Endothelial cell of umbilical vein (primary cell): ENCODE measurements at regions not wholly inside any gene's neighbourhood (a gene's known extent, or its start where the extent isn't known, plus 50 kb on each side); places are given as distances from the start of the nearest gene placed in this dataset.

Source experiments
- BruUV-seq: library from RNA; stranded (reverse); fragments of 400-500 nt; replicated peaks from 2 replicates; lab custom pipeline; 2021; lab: Mats Ljungman, UMichigan
- CTCF ChIA-PET: fragments of 300-600, 350-600 bp; sonication (Branson Sonifier 250); formaldehyde crosslinking; loops from one replicate; lab custom pipeline; 2021; ENCODE audit warnings: antibody characterized with exemption, inconsistent platforms; lab: Charles Lee
- POLR2A ChIA-PET: fragments of 300-600, 350-600 bp; sonication (Branson Sonifier 250); formaldehyde crosslinking; loops from one replicate; lab custom pipeline; 2021; ENCODE audit warnings: antibody characterized with exemption, inconsistent platforms; lab: Charles Lee
- DNase-seq: peaks from one replicate; pipeline ENCODE4 v3.0.0-alpha.2; 2011; ENCODE audit warnings: low read depth, low spot score
- FAIRE-seq: peaks from 2 replicates; lab custom pipeline; 2011; peaks lifted over from hg19 to GRCh38; lab: Jason Lieb, UNC
- H2AFZ ChIP-seq: 2 replicates; pipeline ENCODE4 v1.6.0; 2012; ENCODE audit warnings: low read depth, low read length, control low read depth, inconsistent platforms
- H3K27ac ChIP-seq: 2 replicates; pipeline ENCODE4 v1.5.1; 2011; ENCODE audit warnings: low read depth, mild to moderate bottlenecking, control low read depth, low read length, moderate library complexity; ENCODE audit not compliant: insufficient read depth
- H3K27me3 ChIP-seq, 2 experiments: 2 replicates each; pipeline versions ENCODE4 v1.6.0 to v1.6.1; 2011; ENCODE audit warnings: low read length in 2 of 2, mixed read lengths in 1 of 2; ENCODE audit not compliant: control insufficient read depth in 2 of 2, insufficient read depth in 2 of 2
- H3K36me3 ChIP-seq, 2 experiments: 2 replicates in 1 of 2; 3 replicates in 1 of 2; pipeline ENCODE4 v1.5.1; 2011; ENCODE audit warnings: low read length in 2 of 2, mild to moderate bottlenecking in 1 of 2, moderate library complexity in 1 of 2; ENCODE audit not compliant: control insufficient read depth in 2 of 2, insufficient read depth in 2 of 2; ENCODE audit errors: extremely low read depth in 1 of 2
- H3K4me1 ChIP-seq: 3 replicates; pipeline ENCODE4 v1.5.1; 2011; ENCODE audit warnings: mild to moderate bottlenecking, low read length; ENCODE audit not compliant: control insufficient read depth, insufficient read depth; ENCODE audit errors: extremely low read depth
- H3K4me2 ChIP-seq: 2 replicates; pipeline ENCODE4 v1.6.1; 2011; ENCODE audit warnings: low read length, control low read depth, mixed read lengths; ENCODE audit not compliant: insufficient read depth
- H3K4me3 ChIP-seq, 3 experiments: fragments of 200-600 bp in 1 of 3; sonication (generic), shearing (Covaris generic) in 1 of 3; replicated peaks in 1 of 3; 2 replicates each; pipeline ENCODE4 v1.5.1; 2011 to 2016; ENCODE audit warnings: control low read depth in 3 of 3, low read length in 3 of 3, mild to moderate bottlenecking in 2 of 3, inconsistent platforms in 1 of 3, low read depth in 1 of 3, moderate library complexity in 1 of 3; ENCODE audit not compliant: insufficient read depth in 1 of 3
- H3K79me2 ChIP-seq: 2 replicates; pipeline ENCODE4 v1.6.0; 2012; ENCODE audit warnings: low read length, inconsistent platforms; ENCODE audit not compliant: control insufficient read depth, insufficient read depth
- H3K9ac ChIP-seq: replicated peaks from 2 replicates; pipeline ENCODE3; 2011; ENCODE audit warnings: low read length, control low read depth; ENCODE audit not compliant: insufficient read depth; ENCODE audit errors: extremely low read depth
- H3K9me1 ChIP-seq: replicated peaks from 3 replicates; pipeline ENCODE4 v1.6.0; 2011; ENCODE audit warnings: mild to moderate bottlenecking, low read length; ENCODE audit not compliant: control insufficient read depth, insufficient read depth; ENCODE audit errors: extremely low read depth
- H3K9me3 ChIP-seq: replicated peaks from 2 replicates; pipeline ENCODE4 v1.5.1; 2012; ENCODE audit warnings: low read length, inconsistent platforms; ENCODE audit not compliant: control insufficient read depth, insufficient read depth
- H4K20me1 ChIP-seq: replicated peaks from 2 replicates; pipeline ENCODE3; 2011; ENCODE audit warnings: mild to moderate bottlenecking, low read length; ENCODE audit not compliant: control insufficient read depth, insufficient read depth; ENCODE audit errors: extremely low read depth
- EZH2 ChIP-seq: IDR thresholded peaks from 2 replicates; pipeline ENCODE4 v1.6.1; 2012; ENCODE audit warnings: borderline replicate concordance, low read depth, mild to moderate bottlenecking, moderate library complexity, low read length, inconsistent platforms; ENCODE audit not compliant: severe bottlenecking
- FOS ChIP-seq: IDR thresholded peaks from 2 replicates; pipeline ENCODE4 v1.6.1; 2011; ENCODE audit warnings: mild to moderate bottlenecking, low read length, moderate library complexity, borderline replicate concordance; ENCODE audit not compliant: insufficient read depth
- GATA2 ChIP-seq: IDR thresholded peaks from 2 replicates; pipeline ENCODE4 v1.7.0; 2011; ENCODE audit warnings: low read depth, mild to moderate bottlenecking, moderate library complexity, mixed read lengths, low read length; ENCODE audit not compliant: insufficient read length, insufficient read depth
- JUN ChIP-seq: IDR thresholded peaks from 2 replicates; pipeline ENCODE4 v1.6.1; 2011; ENCODE audit warnings: borderline replicate concordance, low read depth; ENCODE audit not compliant: insufficient read length, insufficient read depth
- MYC ChIP-seq: IDR thresholded peaks from one replicate; pipeline ENCODE4 v1.6.1; 2011; ENCODE audit warnings: mild to moderate bottlenecking, low read depth, low read length
- POLR2A ChIP-seq: IDR thresholded peaks from 2 replicates; pipeline ENCODE4 v1.6.1; 2012; ENCODE audit warnings: low read depth, mild to moderate bottlenecking, control low read depth, low read length
- POLR2AphosphoS5 ChIP-seq: IDR thresholded peaks from 2 replicates; pipeline ENCODE4 v1.6.1; 2012; ENCODE audit warnings: low read depth, mild to moderate bottlenecking, control low read depth, low read length, moderate library complexity; ENCODE audit not compliant: insufficient read depth
- dilution Hi-C: fragments of 300-500 bp; cut with MboI; formaldehyde crosslinking; loops from one replicate; pipeline ENCODE4 v1.15.0; 2019; ENCODE audit warnings: low sequenced_read_pairs; ENCODE audit not compliant: extremely low pct_ligation_motif_present
- intact Hi-C: fragments of 100-400 bp; cut with micrococcal nuclease; formaldehyde crosslinking; loops from one replicate; pipeline ENCODE4 v1.10.0; 2022
- TF ChIP-seq, protein P1 (sequence below), 2 donors: IDR thresholded peaks; 1 replicate in 1 of 2; 2 replicates in 1 of 2; pipeline ENCODE4 v1.5.1; 2011; ENCODE audit warnings: low read length in 2 of 2, mild to moderate bottlenecking in 2 of 2, moderate library complexity in 2 of 2, control low read depth in 1 of 2, inconsistent platforms in 1 of 2, low read depth in 1 of 2; ENCODE audit not compliant: insufficient read depth in 1 of 2; ENCODE audit errors: extremely low read depth in 1 of 2
- TF ChIP-seq, protein P2 (sequence below): IDR thresholded peaks from 2 replicates; pipeline ENCODE4 v1.6.1; 2011; ENCODE audit not compliant: insufficient read depth, insufficient read length

DNA sequence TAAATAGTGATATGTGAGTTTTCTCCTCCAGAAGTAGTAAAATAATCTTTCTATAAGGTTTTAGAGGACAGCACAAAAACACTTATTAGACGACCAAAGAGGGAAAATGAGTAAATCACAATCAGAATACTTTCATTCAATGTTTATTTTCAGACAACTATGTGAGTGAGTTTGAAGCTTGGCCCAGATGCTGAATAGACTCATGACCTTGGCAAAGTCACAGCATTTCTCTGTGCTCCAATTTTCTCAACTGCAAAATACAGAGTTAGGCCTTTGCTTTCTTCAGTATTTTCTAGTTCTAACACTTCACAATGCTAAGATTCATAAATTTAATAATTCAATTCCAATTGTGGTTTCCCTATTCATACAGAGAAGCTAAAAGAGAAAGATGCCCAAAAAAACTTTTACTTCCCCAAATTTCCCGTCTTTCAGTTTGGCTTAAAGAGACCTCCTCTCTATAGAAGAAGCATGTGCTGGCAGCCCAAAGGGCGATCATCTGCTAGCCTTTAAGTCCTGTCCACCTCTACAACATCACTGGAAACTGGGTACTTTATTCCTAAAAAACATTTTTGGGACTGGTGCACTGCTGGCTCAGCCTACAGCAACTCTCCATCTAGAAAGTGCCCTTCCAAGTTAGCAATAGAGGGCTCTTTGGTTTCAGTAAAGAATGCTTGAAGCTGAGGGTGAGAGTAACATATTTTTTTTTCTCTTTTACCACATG, 116.8 kb upstream of the GORAB start:
- H3K79me2 ChIP-seq, result no peaks in the 10 kb centered on the region
- H3K9ac ChIP-seq, result no peak overlapping the region
- H4K20me1 ChIP-seq, result no peaks in the 10 kb centered on the region
- no peaks in the 10 kb centered on the region for H3K9me3 ChIP-seq
- no peaks in the 10 kb centered on the region for H3K4me1 ChIP-seq
- no peaks in the 10 kb centered on the region for H3K36me3 ChIP-seq
- H3K4me2 ChIP-seq, result no peak overlapping the region
- intact Hi-C loops, result no loop called here
- BruUV-seq, result no TSS peak
- H3K9me1 ChIP-seq, result no peaks in the 10 kb centered on the region
- no peak overlapping the region for H3K27ac ChIP-seq
- no peak for FAIRE-seq
- POLR2A ChIA-PET, result no interaction called here
- no peak for DNase-seq
- no peak overlapping the region for H2AFZ ChIP-seq
- dilution Hi-C loops, result no loop called here
- TF ChIP-seq POLR2AphosphoS5 (no peak), EZH2 (no peak), JUN (no peak), POLR2A (no peak), GATA2 (no peak), FOS (no peak), MYC (no peak)
- TF ChIP-seq, protein P1, sequence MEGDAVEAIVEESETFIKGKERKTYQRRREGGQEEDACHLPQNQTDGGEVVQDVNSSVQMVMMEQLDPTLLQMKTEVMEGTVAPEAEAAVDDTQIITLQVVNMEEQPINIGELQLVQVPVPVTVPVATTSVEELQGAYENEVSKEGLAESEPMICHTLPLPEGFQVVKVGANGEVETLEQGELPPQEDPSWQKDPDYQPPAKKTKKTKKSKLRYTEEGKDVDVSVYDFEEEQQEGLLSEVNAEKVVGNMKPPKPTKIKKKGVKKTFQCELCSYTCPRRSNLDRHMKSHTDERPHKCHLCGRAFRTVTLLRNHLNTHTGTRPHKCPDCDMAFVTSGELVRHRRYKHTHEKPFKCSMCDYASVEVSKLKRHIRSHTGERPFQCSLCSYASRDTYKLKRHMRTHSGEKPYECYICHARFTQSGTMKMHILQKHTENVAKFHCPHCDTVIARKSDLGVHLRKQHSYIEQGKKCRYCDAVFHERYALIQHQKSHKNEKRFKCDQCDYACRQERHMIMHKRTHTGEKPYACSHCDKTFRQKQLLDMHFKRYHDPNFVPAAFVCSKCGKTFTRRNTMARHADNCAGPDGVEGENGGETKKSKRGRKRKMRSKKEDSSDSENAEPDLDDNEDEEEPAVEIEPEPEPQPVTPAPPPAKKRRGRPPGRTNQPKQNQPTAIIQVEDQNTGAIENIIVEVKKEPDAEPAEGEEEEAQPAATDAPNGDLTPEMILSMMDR (IDR thresholded peaks at IDR 0.05; ENCODE audit: extremely low read depth in 1 of 2, insufficient read depth in 1 of 2, low read depth in 1 of 2, low read length in 2 of 2), result no peak
- TF ChIP-seq, protein P2, sequence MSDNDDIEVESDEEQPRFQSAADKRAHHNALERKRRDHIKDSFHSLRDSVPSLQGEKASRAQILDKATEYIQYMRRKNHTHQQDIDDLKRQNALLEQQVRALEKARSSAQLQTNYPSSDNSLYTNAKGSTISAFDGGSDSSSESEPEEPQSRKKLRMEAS, result no peak
- H3K27me3 ChIP-seq, result peaks cover 0 to 3% of the 10 kb centered on the region in 2 experiments
- no peak overlapping the region for H3K4me3 ChIP-seq
- CTCF ChIA-PET, result no interaction called here
